ENCODE measurements at regions not wholly inside any gene's neighbourhood (a gene's known extent, or its start where the extent isn't known, plus 50 kb on each side); places are given as distances from the start of the nearest gene placed in this dataset.
A peak's percentile ranks its signal among the peaks of the same experiment; 100 is the strongest.

- no peak overlapping the region for H2BK12ac ChIP-seq (ENCODE audit: low read depth, low read length)
- H2AK5ac ChIP-seq (ENCODE audit: low read depth, low read length): peak overlapping the region; percentile 61; the same call in 1 of the 2 replicates
- CTCF ChIA-PET (ENCODE audit: partially characterized antibody): interaction anchor here (0.9 to 2.2 kb wide), 2 partner anchors 14 to 49 kb away, joined by 4 to 10 read pairs; no protein-coding TSS in a partner anchor
- H4K5ac ChIP-seq (ENCODE audit: insufficient read length, low read depth, low read length): no peak overlapping the region
- no peak overlapping the region for H2BK120ac ChIP-seq (replicated peaks; ENCODE audit: low read depth, low read length)
- H2BK15ac ChIP-seq (ENCODE audit: low read length): 0 out of 2 replicates have a peak overlapping the region, but pooled peaks have one; percentile 12
- no peak overlapping the region for H3K14ac ChIP-seq (ENCODE audit: insufficient read length)
- no peak overlapping the region for H2AFZ ChIP-seq (ENCODE audit: low read length)
- H3K4me3 ChIP-seq (ENCODE audit: extremely low read depth in 1 of 4, insufficient read depth in 2 of 4, low read depth in 3 of 4, low read length in 4 of 4): no peak overlapping the region
- TF ChIP-seq SP1 (IDR thresholded peaks at IDR 0.05; ENCODE audit: low read depth, low read length): no peak
- peak; percentile 68 for TF ChIP-seq MAFK (IDR thresholded peaks at IDR 0.05; ENCODE audit: low read depth, low read length)
- H3K79me2 ChIP-seq (ENCODE audit: control insufficient read depth in 1 of 2, insufficient read depth in 2 of 2, low read length in 2 of 2): peaks cover 0 to 12% of the 10 kb centered on the region in 2 experiments; a peak in 2 of 4 replicates
- POLR2A ChIA-PET (ENCODE audit: partially characterized antibody): interaction anchor here (1.0 kb wide), 1 partner anchor 13 kb away, joined by 3 read pairs; no protein-coding TSS in a partner anchor
- 56% methylated on average over 3 of the region's 3 CpGs; no CpG with 5 or more reads in 1 of the 2 experiments for WGBS, 2 experiments (ENCODE audit: extremely low coverage in 1 of 2, insufficient coverage in 1 of 2, insufficient read length in 1 of 2, insufficient replicate concordance in 2 of 2, low coverage in 1 of 2, low lambda C conversion rate in 2 of 2, missing lambda C conversion rate in 1 of 2)
- no peaks in the 10 kb centered on the region for H3K9me3 ChIP-seq (ENCODE audit: insufficient read depth in 2 of 2, low read depth in 1 of 2, low read length in 1 of 2)
- H4K20me1 ChIP-seq (replicated peaks in 1 of 2; ENCODE audit: control insufficient read depth in 1 of 2, insufficient read depth in 2 of 2, low read length in 2 of 2): no peaks in the 10 kb centered on the region
- peaks cover 5 to 21% (median 14%) of the 10 kb centered on the region in 4 experiments for H3K4me1 ChIP-seq (replicated peaks in 1 of 4; ENCODE audit: control insufficient read depth in 3 of 4, insufficient read depth in 4 of 4, low read length in 3 of 4)
- H3K36me3 ChIP-seq (ENCODE audit: control insufficient read depth in 2 of 4, insufficient read depth in 4 of 4, low read length in 3 of 4): no peaks in the 10 kb centered on the region
- no peak overlapping the region for H3K4me2 ChIP-seq (ENCODE audit: insufficient read depth in 1 of 2, low read depth in 2 of 2, low read length in 2 of 2)
- no peak overlapping the region for H3K18ac ChIP-seq (ENCODE audit: extremely low read depth, low read length)
- no peaks in the 10 kb centered on the region for H3K23me2 ChIP-seq (ENCODE audit: low read depth, low read length)
- no peak overlapping the region; a peak in 1 of 7 replicates for H3K9ac ChIP-seq (replicated peaks in 1 of 4; ENCODE audit: extremely low read depth in 1 of 4, low read depth in 3 of 4, low read length in 3 of 4)
- no peak overlapping the region for H3K23ac ChIP-seq (ENCODE audit: insufficient read length)
- no peak overlapping the region for H2BK20ac ChIP-seq (ENCODE audit: low read length)
- no peak overlapping the region for H2BK5ac ChIP-seq (ENCODE audit: low read depth, low read length)
- DNase-seq (ENCODE audit: low read depth in 1 of 2, low spot score in 2 of 2): no peak
- no peaks in the 10 kb centered on the region for H3K27me3 ChIP-seq (replicated peaks in 1 of 4; ENCODE audit: control insufficient read depth in 3 of 4, extremely low read depth in 1 of 4, insufficient read depth in 3 of 4, low read length in 3 of 4)
- FAIRE-seq: no peak
- no peaks in the 10 kb centered on the region for H3K79me1 ChIP-seq (ENCODE audit: low read depth, low read length)
- H4K8ac ChIP-seq (ENCODE audit: extremely low read depth, insufficient read depth, low read length): no peak overlapping the region
- H3K56ac ChIP-seq (replicated peaks; ENCODE audit: insufficient read length, low read depth, low read length): no peak overlapping the region
- H4K91ac ChIP-seq (replicated peaks; ENCODE audit: insufficient read length, low read length): no peak overlapping the region
- H3K4ac ChIP-seq (replicated peaks; ENCODE audit: insufficient read length, low read depth, low read length): no peak overlapping the region
- H3K27ac ChIP-seq (ENCODE audit: low read depth, low read length): no peak overlapping the region
Measured at GRCh38 chr5:154701181-154701580, 54.0 kb upstream of the LARP1 start.
